GM18867 (cell line): ENCODE measurements at regions not wholly inside any gene's neighbourhood (a gene's known extent, or its start where the extent isn't known, plus 50 kb on each side); places are given as distances from the start of the nearest gene placed in this dataset.
"Not testable (repeated sequence)": the region's sequence is repeated elsewhere in the genome, so short reads cannot be mapped to it uniquely, and the experiment has no call there.

Experiments used
- ATAC-seq: cut with Tn5 transposase; IDR thresholded peaks from one replicate; pipeline ENCODE4 v1.9.1; 2021; ENCODE audit warnings: mild to moderate bottlenecking, moderate library complexity; ENCODE audit not compliant: unreplicated experiment

DNA sequence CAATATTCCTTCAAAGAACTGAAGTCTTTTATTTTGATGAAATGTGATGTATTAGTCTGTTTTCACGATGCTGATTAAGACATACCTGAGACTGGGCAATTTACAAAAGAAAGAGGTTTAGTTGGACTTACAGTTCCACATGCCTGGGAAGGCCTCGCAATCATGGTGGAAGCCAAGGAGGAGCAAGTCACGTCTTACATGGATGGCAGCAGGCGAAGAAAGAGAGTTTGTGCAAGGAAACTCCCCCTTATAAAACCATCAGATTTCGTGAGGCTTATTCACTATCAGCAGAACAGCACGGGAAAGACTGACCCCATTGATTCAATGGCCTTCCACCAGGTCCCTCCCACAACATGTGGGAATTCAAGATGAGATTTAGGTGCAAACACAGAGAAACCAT is 750.3 kb upstream of the KCND2 start:
- ATAC-seq: no peak

- ATAC-seq: no peak
These were observed 727.9 kb upstream of the KCND2 start for GRCh38 chr7:119545118-119545517.

GRCh38 chr7:119555788-119556187 is 717.2 kb upstream of the KCND2 start:
- ATAC-seq: no peak

DNA sequence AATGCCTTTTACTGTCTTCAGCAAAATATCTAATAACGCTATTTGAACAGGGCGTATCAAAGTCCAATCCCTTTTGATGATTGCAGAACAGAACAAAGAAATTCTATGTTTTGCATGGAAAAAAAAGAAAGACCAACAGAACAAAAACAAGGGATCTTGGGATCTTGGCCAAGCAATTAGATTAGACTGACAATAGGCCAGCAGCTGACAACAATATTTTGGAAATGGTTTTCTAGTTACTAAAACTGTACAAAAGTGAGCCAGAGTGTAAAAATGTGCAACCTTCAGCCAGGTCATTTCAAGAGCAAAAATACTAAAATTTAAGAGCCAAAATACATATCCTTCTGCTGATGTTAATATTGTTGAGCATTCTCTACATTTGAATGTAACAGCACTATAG is 716.5 kb upstream of the KCND2 start:
- no peak for ATAC-seq

DNA sequence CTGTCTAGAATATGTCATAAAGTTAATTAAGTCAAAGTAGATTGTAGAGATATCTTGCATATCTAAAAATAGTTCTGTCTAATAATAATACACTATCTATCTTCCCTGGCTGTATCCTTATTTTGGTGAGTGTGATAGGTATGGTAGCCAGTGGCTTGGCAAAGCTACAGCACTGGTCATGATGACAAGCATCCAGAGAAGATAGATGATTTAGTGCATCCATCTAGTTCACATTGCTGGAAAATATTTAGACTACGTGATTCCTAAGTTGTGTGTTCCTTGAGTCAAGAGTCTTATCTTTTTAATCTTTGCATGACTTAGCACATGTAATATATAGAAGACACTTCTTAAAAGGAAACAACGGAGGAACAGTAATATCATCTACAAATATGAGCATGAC is 711.2 kb upstream of the KCND2 start:
- ATAC-seq: no peak

- no peak for ATAC-seq
These were observed 710.1 kb upstream of the KCND2 start for GRCh38 chr7:119562839-119563238.

GRCh38 chr7:119571666-119572065 is 701.3 kb upstream of the KCND2 start:
- no peak for ATAC-seq

DNA sequence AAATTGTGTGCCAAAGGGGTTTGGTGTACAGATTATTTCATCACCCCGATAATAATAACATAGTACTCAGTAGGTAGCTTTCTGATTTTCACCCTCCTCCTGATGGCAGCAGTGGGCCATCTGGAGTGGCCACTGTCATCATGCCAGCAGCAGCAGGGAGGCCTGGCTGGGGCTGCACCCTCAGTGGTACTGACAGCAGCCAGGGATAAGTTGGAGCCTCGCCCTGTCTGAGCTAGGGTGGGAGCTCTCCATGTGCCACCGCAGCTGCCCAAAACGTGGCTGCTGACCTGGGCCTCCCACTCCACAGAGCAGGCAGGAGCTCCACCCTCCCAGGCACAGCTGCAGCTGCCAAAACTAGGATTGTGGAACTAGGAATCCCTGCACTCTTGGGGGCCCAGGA is 700.8 kb upstream of the KCND2 start:
- no peak for ATAC-seq

DNA sequence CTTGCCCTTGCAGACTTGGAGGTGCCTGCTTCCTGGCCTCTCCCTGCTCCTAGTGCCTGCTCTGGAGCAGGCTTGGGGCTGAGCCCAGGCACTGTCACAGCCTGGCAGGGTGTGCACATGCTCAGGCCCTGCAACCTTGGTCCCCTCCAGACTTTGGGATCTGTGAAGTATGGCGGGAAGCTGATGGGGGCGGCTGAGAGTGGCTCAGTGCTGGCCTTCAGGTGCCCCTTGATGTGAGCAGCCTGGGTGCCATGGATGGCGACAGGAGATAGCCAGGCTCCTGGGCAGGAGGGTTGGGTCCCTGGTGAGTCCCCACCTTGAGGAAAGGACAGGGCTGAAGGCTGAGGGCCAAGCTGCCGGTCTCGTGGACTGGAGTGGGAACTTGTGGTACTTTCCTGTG is 700.4 kb upstream of the KCND2 start:
- no peak for ATAC-seq

GRCh38 chr7:119578116-119578515 is 694.9 kb upstream of the KCND2 start:
- no peak for ATAC-seq

DNA sequence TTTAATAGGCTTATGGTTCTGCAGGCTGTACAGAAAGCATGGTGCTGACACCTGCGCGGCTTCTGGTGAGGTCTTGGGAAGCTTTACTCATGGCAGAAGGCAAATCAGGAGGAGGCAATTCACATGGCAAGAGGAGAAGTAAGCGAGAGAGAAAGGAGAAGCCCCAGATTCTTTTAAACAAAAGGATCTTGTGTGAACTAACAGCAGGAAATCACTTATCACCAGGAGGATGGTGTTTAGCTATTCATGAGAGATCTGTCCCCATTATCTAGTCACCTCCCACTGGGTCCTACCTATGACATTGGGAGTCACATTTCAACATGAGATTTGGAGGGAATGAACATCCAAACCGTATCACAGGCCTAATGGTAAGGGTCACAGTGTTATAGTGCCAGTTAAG is 678.0 kb upstream of the KCND2 start:
- no peak for ATAC-seq

DNA sequence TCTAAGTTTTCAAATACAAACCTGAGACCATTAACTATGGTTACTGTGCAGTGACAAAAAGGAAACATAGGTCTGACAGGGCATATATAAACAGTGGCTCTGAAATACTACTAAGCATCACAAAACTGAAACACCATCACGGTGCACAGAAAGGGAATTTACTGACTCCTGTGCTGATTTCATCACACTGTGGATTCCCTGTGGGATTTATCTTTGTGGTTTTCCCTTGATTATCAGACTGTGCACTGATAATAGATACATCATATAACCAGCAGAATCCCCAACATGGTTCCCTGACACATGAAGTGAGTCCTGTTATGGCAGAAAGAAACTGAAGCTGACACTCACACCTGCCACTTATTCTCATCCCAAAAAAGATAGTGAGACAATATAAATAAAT is 676.3 kb upstream of the KCND2 start:
- no peak for ATAC-seq

DNA sequence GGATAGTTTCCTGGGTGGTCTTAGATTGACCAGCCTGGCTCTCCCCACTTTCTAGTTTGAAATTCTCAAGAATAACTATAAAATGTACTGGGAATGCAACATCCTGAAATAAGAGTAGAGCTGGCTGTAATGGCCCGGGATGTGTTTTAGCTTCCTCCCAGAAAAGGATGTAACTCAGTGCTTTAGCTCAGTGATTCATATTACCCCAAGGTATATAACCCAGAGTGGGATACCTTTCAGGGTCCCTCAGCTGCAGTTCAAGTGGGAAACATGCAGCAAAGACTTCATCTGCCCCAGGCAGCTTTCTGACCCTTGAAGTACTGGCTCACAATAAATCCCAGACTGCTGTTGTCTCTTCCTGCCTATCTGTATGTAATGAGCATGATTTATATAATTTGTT is 666.7 kb upstream of the KCND2 start:
- no peak for ATAC-seq

DNA sequence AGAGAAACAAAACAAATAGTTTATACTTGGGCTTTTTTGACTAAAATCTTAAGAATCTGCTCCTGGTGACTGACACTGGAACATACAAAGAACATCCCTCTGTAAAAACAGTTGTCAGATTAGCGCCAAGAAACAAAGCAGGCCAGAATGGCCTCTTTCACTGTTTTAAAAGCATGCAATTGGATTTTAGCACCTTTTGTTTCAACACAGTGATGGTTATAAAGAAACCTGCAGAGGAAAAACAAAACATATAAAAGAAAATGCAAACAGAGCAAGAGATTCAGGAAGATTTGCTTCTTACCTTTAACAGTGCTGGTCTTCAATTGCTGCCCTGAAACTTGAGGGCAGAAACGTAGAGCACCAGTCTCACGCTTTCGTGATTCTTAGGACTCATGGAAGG is 652.2 kb upstream of the KCND2 start:
- ATAC-seq: no peak

GRCh38 chr7:119623427-119623826 is 649.5 kb upstream of the KCND2 start:
- no peak for ATAC-seq

DNA sequence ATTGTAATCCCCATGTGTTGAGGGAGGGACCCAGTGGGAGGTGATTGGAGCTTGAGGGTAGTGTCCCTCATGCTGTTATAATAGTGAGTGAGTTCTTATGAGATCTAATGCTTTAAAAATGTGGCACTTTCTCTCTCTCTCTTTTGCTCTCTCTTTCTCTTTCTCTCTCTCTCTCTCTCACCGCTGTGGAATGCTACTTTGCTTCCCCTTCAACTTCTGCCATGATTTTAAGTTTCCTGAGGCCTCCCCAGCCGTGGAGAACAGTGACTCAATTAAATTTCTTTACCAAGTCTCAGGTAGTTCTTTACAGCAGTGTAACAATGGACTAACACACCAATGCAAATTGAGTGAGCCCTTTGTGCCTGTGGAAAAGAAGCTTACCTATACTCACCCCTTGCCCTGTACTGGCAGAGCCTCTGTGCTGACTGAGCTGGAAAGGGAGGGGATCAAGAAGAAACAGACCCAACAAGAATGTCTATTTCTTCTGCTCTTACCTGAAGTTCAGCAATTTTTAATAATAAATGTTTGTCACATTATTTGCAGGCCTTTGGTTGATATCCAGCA is 642.5 kb upstream of the KCND2 start:
- ATAC-seq: no peak

DNA sequence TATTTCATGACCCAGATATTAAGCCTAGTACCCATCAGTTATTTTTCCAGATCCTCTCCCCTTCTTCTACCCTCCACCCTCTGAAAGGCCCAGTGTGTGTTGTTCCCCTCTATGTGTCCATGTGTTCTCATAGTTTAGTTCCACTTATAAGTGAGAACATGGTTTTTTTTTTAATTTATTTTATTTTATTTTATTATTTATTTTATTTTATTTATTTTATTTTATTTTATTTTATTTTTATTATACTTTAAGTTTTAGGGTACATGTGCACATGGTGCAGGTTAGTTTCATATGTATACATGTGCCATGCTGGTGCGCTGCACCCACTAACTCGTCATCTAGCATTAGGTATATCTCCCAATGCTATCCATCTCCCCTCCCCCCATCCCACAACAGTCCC is 639.2 kb upstream of the KCND2 start:
- ATAC-seq: not testable (repeated sequence)

- no peak for ATAC-seq
These were observed 632.6 kb upstream of the KCND2 start for GRCh38 chr7:119640326-119640725.

DNA sequence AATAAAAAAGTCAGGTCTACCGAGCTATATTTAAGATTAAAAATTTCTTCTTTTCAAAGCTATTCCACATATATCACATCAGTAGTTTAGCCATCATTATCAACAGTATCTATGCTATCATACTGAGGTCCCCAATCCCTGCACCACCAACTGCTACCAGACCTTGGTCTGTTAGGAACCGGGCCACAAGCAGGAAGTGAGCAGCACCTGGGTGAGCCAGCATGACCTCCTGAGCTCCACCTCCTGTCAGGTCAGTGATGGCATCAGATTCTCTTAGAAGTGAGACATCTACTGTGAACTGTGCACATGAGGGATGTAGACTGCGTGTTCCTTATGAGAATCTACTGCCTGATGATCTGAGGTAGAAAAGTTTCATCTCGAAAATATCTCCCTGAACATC is 632.1 kb upstream of the KCND2 start:
- ATAC-seq: no peak

DNA sequence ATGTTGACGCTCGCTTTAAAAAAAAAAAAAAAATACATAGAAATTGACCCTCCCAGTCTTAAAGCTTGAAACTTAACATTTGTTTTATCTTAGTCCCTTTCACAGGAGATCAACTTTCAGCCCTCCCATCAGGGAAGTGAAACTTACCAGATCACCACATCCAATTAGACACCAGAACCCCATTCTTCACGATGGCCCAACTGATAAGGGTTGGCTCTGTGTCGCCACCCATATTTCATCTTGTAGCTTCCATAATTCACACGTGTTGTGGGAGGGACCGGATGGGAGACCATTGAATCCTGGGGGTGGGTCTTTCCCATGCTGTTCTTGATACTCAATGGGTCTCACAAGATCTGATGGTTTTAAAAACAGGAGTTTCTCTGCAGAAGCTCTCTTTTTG is 629.4 kb upstream of the KCND2 start:
- no peak for ATAC-seq

- ATAC-seq: no peak
These were observed 625.7 kb upstream of the KCND2 start for GRCh38 chr7:119647286-119647685.

GRCh38 chr7:119648752-119649151 is 624.2 kb upstream of the KCND2 start:
- not testable (repeated sequence) for ATAC-seq

DNA sequence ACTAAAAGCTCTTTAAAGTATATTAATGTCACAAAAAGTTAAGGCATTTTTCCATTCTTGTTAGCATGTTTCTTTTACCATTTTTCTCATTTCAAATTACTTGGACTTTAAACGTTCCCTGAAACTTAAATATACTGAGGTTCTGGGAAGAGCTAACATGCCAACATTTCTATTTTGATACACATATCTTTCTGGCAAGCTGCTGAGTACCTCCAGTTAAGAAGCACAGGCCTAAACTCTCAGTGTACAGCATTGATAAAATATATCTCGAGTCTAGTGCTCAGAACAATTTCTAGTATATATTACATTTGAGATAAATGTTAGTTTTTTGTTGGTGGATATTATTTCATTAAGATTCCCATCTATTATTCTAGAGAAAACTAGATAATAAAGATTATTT is 612.9 kb upstream of the KCND2 start:
- ATAC-seq: no peak

DNA sequence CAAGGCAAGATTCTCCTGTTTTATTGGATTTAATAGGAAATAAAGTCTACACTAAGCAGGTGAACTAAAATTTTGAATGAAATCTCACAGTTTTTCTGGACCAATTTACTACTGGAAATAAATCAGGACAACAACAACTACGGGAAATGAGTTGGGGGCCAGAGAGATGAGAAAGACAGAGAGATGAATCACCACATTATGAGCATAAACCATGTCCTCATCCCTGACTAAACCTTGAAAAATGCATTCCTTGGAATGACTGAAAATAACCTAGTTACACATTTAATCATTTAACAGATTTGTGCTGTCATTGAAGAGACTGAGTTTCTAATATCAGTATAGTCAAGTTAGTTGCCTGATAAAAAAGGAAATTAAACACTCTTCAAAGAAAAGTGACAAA is 608.4 kb upstream of the KCND2 start:
- no peak for ATAC-seq
